Smooth muscle cell (in vitro differentiated cells): ENCODE measurements at regions not wholly inside any gene's neighbourhood (a gene's known extent, or its start where the extent isn't known, plus 50 kb on each side); places are given as distances from the start of the nearest gene placed in this dataset.

Experiments used
- DNase-seq: peaks from one replicate; lab custom pipeline; 2025; ENCODE audit not compliant: unreplicated experiment; lab: John Stamatoyannopoulos, UW
- H2AFZ ChIP-seq: fragments of 200-600 bp; sonication (generic); 2 replicates; pipeline ENCODE4 v1.6.0; 2016; ENCODE audit warnings: antibody characterized with exemption, low read depth, mild to moderate bottlenecking
- H3F3A ChIP-seq: fragments of 200-600 bp; sonication (generic); 2 replicates; pipeline ENCODE4 v1.6.0; 2017; ENCODE audit warnings: antibody characterized with exemption, low read depth
- H3K27ac ChIP-seq: fragments of 200-600 bp; sonication (generic); 2 replicates; pipeline ENCODE4 v1.5.1; 2016; ENCODE audit warnings: low read depth, mild to moderate bottlenecking
- H3K27me3 ChIP-seq: fragments of 200-600 bp; sonication (generic); 2 replicates; pipeline ENCODE4 v1.6.1; 2016; ENCODE audit warnings: low read depth, mild to moderate bottlenecking
- H3K36me3 ChIP-seq: fragments of 200-600 bp; sonication (generic); 2 replicates; pipeline ENCODE4 v1.5.1; 2016; ENCODE audit warnings: low read depth
- H3K4me1 ChIP-seq: fragments of 200-600 bp; sonication (generic); 2 replicates; pipeline ENCODE4 v1.5.1; 2016; ENCODE audit warnings: low read depth
- H3K4me2 ChIP-seq: fragments of 200-600 bp; sonication (generic); 2 replicates; pipeline ENCODE4 v1.6.0; 2016; ENCODE audit warnings: mild to moderate bottlenecking
- H3K4me3 ChIP-seq: fragments of 200-600 bp; sonication (generic); 2 replicates; pipeline ENCODE4 v1.5.1; 2016; ENCODE audit warnings: mild to moderate bottlenecking
- H3K79me2 ChIP-seq: fragments of 200-600 bp; sonication (generic); 2 replicates; pipeline ENCODE4 v1.6.0; 2016; ENCODE audit warnings: low read depth, mild to moderate bottlenecking
- H3K9ac ChIP-seq: fragments of 200-600 bp; sonication (generic); 2 replicates; pipeline ENCODE4 v1.6.0; 2016; ENCODE audit warnings: low read depth
- H3K9me3 ChIP-seq: fragments of 200-600 bp; sonication (generic); replicated peaks from 2 replicates; pipeline ENCODE4 v1.5.1; 2016; ENCODE audit warnings: low read depth
- H4K20me1 ChIP-seq: fragments of 200-600 bp; sonication (generic); 2 replicates; pipeline ENCODE4 v1.6.0; 2016; ENCODE audit warnings: low read depth
- CTCF ChIP-seq: fragments of 200-600 bp; sonication (generic); IDR thresholded peaks from 2 replicates; pipeline ENCODE4 v1.5.1; 2017; ENCODE audit warnings: borderline replicate concordance, mild to moderate bottlenecking, antibody characterized with exemption; ENCODE audit not compliant: insufficient read depth, poor library complexity, severe bottlenecking
- WGBS: methylation state at CpG from one replicate; pipeline ENCODE4 v1.1.7; 2016; ENCODE audit warnings: low lambda C conversion rate; 5-methylcytosine and 5-hydroxymethylcytosine counted together

GRCh38 chr5:119996128-119996527 is 366.8 kb downstream of the FAM170A start:
- no peak overlapping the region for H2AFZ ChIP-seq
- no peak overlapping the region for H3K4me3 ChIP-seq
- WGBS, result 80% methylated on average over 2 of the region's 2 CpGs
- no peaks in the 10 kb centered on the region for H3K4me1 ChIP-seq
- no peak overlapping the region for H3K4me2 ChIP-seq
- H3K36me3 ChIP-seq, result no peaks in the 10 kb centered on the region
- no peak for TF ChIP-seq CTCF
- H3K9me3 ChIP-seq, result no peaks in the 10 kb centered on the region
- H3K79me2 ChIP-seq, result no peaks in the 10 kb centered on the region
- no peaks in the 10 kb centered on the region for H3F3A ChIP-seq
- H3K27me3 ChIP-seq, result no peaks in the 10 kb centered on the region
- H3K27ac ChIP-seq, result no peak overlapping the region
- H4K20me1 ChIP-seq, result no peaks in the 10 kb centered on the region
- no peak overlapping the region for H3K9ac ChIP-seq
- no peak for DNase-seq

GRCh38 chr5:120007598-120007997 is 378.2 kb downstream of the FAM170A start:
- Histone ChIP-seq H3K4me2 (no peak overlapping the region), H3K9me3 (no peaks in the 10 kb centered on the region), H3K27me3 (no peaks in the 10 kb centered on the region), H4K20me1 (no peaks in the 10 kb centered on the region), H3K4me1 (no peaks in the 10 kb centered on the region), H3K27ac (no peak overlapping the region), H3K9ac (no peak overlapping the region), H3K4me3 (no peak overlapping the region), H3K36me3 (no peaks in the 10 kb centered on the region), H2AFZ (no peak overlapping the region), H3F3A (no peaks in the 10 kb centered on the region), H3K79me2 (no peaks in the 10 kb centered on the region)
- TF ChIP-seq CTCF, result no peak
- WGBS, result 81% methylated on average over 4 of the region's 4 CpGs
- no peak for DNase-seq

- Histone ChIP-seq H3K27me3 (no peaks in the 10 kb centered on the region), H3K4me1 (no peaks in the 10 kb centered on the region), H2AFZ (no peak overlapping the region), H3K4me3 (no peak overlapping the region), H3K4me2 (no peak overlapping the region), H4K20me1 (no peaks in the 10 kb centered on the region), H3K79me2 (no peaks in the 10 kb centered on the region), H3F3A (no peaks in the 10 kb centered on the region), H3K9ac (no peak overlapping the region), H3K9me3 (no peaks in the 10 kb centered on the region), H3K27ac (no peak overlapping the region), H3K36me3 (no peaks in the 10 kb centered on the region)
- WGBS, result 81% methylated on average over 1 of the region's 1 CpG
- TF ChIP-seq CTCF, result no peak
- no peak for DNase-seq
These were observed 383.1 kb downstream of the FAM170A start for GRCh38 chr5:120012431-120012830.

- no peaks in the 10 kb centered on the region for H3K27me3 ChIP-seq
- H3K4me1 ChIP-seq, result no peaks in the 10 kb centered on the region
- H3K9me3 ChIP-seq, result no peaks in the 10 kb centered on the region
- no peaks in the 10 kb centered on the region for H3K36me3 ChIP-seq
- no peak for DNase-seq
- no peak overlapping the region for H3K27ac ChIP-seq
- no peaks in the 10 kb centered on the region for H3F3A ChIP-seq
- H4K20me1 ChIP-seq, result no peaks in the 10 kb centered on the region
- no peak for TF ChIP-seq CTCF
- no peak overlapping the region for H3K9ac ChIP-seq
- no peaks in the 10 kb centered on the region for H3K79me2 ChIP-seq
- H3K4me2 ChIP-seq, result no peak overlapping the region
- no peak overlapping the region for H3K4me3 ChIP-seq
- WGBS, result 84% methylated on average over 3 of the region's 3 CpGs
- no peak overlapping the region for H2AFZ ChIP-seq
These were observed 385.2 kb downstream of the FAM170A start for GRCh38 chr5:120014535-120014934.
